K562 (cell line): ENCODE measurements at regions not wholly inside any gene's neighbourhood (a gene's known extent, or its start where the extent isn't known, plus 50 kb on each side); places are given as distances from the start of the nearest gene placed in this dataset.

Experiments used
- ATAC-seq: fragments of 200-7000 bp; cut with Tn5 transposase; 3 replicates; pipeline ENCODE4 v1.9.1; 2020; ENCODE audit warnings: moderate library complexity
- BruUV-seq: library from RNA; stranded (reverse); fragments of 400-500 nt; replicated peaks from 2 replicates; lab custom pipeline; 2021; lab: Mats Ljungman, UMichigan
- CTCF ChIA-PET: fragments of 300-600 bp; formaldehyde crosslinking; extraction: SDS; loops from one replicate; lab custom pipeline; 2021; ENCODE audit warnings: low intra/inter-chr PET ratio; lab: Yijun Ruan, JAX
- POLR2A ChIA-PET: fragments of 300-600, 350-650 bp; sonication (Branson Sonifier 250); formaldehyde crosslinking; extraction: SDS; loops from one replicate; lab custom pipeline; 2021; ENCODE audit warnings: antibody characterized with exemption, inconsistent platforms; lab: Yijun Ruan, JAX
- DNase-seq, 4 experiments: peaks; one replicate each; pipeline versions ENCODE4 v3.0.0 to v3.0.0-alpha.2; 2011 to 2018; ENCODE audit warnings: low spot score in 3 of 4, mixed read lengths in 3 of 4; ENCODE audit errors: extremely low read depth in 1 of 4
- FAIRE-seq: peaks from 2 replicates; lab custom pipeline; 2011; peaks lifted over from hg19 to GRCh38; lab: Jason Lieb, UNC
- H2AFZ ChIP-seq: 2 replicates; pipeline ENCODE4 v1.6.0; 2011; ENCODE audit warnings: low read depth, low read length, control low read depth, inconsistent platforms
- H3K27ac ChIP-seq: fragments of 200-600 bp; 3 replicates; pipeline ENCODE4 v1.8.0; 2011; ENCODE audit warnings: low read depth, mild to moderate bottlenecking, control low read depth, inconsistent platforms, low read length, moderate library complexity, mixed read lengths; ENCODE audit errors: extremely low read depth
- H3K27me3 ChIP-seq, 2 experiments: fragments of 300-600 bp in 1 of 2; 2 replicates in 1 of 2; 3 replicates in 1 of 2; pipeline versions ENCODE4 v1.6.0 to v1.8.0; 2011; ENCODE audit warnings: inconsistent platforms in 2 of 2, low read length in 2 of 2, mild to moderate bottlenecking in 1 of 2, mixed read lengths in 1 of 2, moderate library complexity in 1 of 2; ENCODE audit not compliant: control insufficient read depth in 2 of 2, insufficient read depth in 2 of 2
- H3K36me3 ChIP-seq: fragments of 300-600 bp; 3 replicates; pipeline ENCODE4 v1.8.0; 2011; ENCODE audit warnings: mild to moderate bottlenecking, low read length, inconsistent platforms; ENCODE audit not compliant: control insufficient read depth, insufficient read depth
- H3K4me1 ChIP-seq, 2 experiments: fragments of 200-600 bp in 1 of 2; replicated peaks in 1 of 2; 2 replicates in 1 of 2; 3 replicates in 1 of 2; pipeline versions ENCODE4 v1.5.1 to v1.8.0; 2011; ENCODE audit warnings: inconsistent platforms in 2 of 2, low read length in 2 of 2, mild to moderate bottlenecking in 1 of 2, mixed read lengths in 1 of 2, moderate library complexity in 1 of 2; ENCODE audit not compliant: control insufficient read depth in 2 of 2, insufficient read depth in 2 of 2
- H3K4me2 ChIP-seq: 2 replicates; pipeline ENCODE4 v1.6.1; 2011; ENCODE audit warnings: low read length, control low read depth, inconsistent platforms, mixed read lengths; ENCODE audit not compliant: insufficient read depth
- H3K4me3 ChIP-seq: fragments of 200-600 bp; sonication (generic), shearing (Covaris generic); 2 replicates; pipeline ENCODE4 v1.5.1; 2016; ENCODE audit warnings: control low read depth, inconsistent platforms
- H3K79me2 ChIP-seq: fragments of 200-600 bp; 3 replicates; pipeline ENCODE4 v1.8.0; 2011; ENCODE audit warnings: low read length, inconsistent platforms; ENCODE audit not compliant: control insufficient read depth, insufficient read depth
- H3K9ac ChIP-seq, 2 experiments: 2 replicates each; pipeline versions ENCODE4 v1.6.0 to v1.6.1; 2011; ENCODE audit warnings: low read depth in 2 of 2, low read length in 2 of 2, control low read depth in 1 of 2, inconsistent platforms in 1 of 2, mild to moderate bottlenecking in 1 of 2, mixed read lengths in 1 of 2; ENCODE audit not compliant: insufficient read depth in 1 of 2
- H3K9me1 ChIP-seq: one replicate; pipeline ENCODE4 v1.6.0; 2011; ENCODE audit warnings: inconsistent platforms, mild to moderate bottlenecking, low read length, moderate library complexity; ENCODE audit not compliant: control insufficient read depth, insufficient read depth
- H3K9me3 ChIP-seq: replicated peaks from 2 replicates; pipeline ENCODE4 v1.5.1; 2011; ENCODE audit warnings: low read depth, low read length, inconsistent platforms; ENCODE audit not compliant: control insufficient read depth, insufficient read depth
- H4K20me1 ChIP-seq: replicated peaks from 2 replicates; pipeline ENCODE4 v1.6.1; 2011; ENCODE audit warnings: low read length, inconsistent platforms, mixed read lengths; ENCODE audit not compliant: control insufficient read depth, insufficient read depth
- HNRNPH1 ChIP-seq: fragments of 200-400 bp; formaldehyde crosslinking; optimal IDR thresholded peaks from 2 replicates; pipeline ENCODE3; 2017; ENCODE audit warnings: low read depth, mild to moderate bottlenecking, low read length, moderate library complexity
- POU5F1 ChIP-seq: fragments of 150-350 bp; IDR thresholded peaks from 2 replicates; pipeline ENCODE4 v1.6.1; 2014; ENCODE audit warnings: borderline replicate concordance, low read length, low read depth, mild to moderate bottlenecking; ENCODE audit not compliant: partially characterized antibody
- SAFB ChIP-seq: fragments of 200-400 bp; formaldehyde crosslinking; IDR thresholded peaks from 2 replicates; pipeline ENCODE4 v1.6.1; 2017; ENCODE audit warnings: low read depth, low read length, borderline replicate concordance
- SP2 ChIP-seq: IDR thresholded peaks from 2 replicates; pipeline ENCODE4 v1.6.1; 2011; ENCODE audit warnings: mild to moderate bottlenecking, low read depth, low read length, moderate library complexity; ENCODE audit not compliant: poor library complexity, severe bottlenecking; ENCODE audit errors: extremely low read depth
- SRSF3 ChIP-seq: fragments of 200-400 bp; formaldehyde crosslinking; IDR thresholded peaks from 2 replicates; pipeline ENCODE4 v1.6.1; 2016; ENCODE audit warnings: mild to moderate bottlenecking, low read length, moderate library complexity; ENCODE audit not compliant: insufficient read depth
- STAT5A ChIP-seq: IDR thresholded peaks from 2 replicates; pipeline ENCODE4 v1.6.1; 2012; ENCODE audit warnings: low read length, inconsistent platforms, borderline replicate concordance
- STAT5B ChIP-seq: fragments of 250-450 bp; sonication (Bioruptor Pico); IDR thresholded peaks from 2 replicates; pipeline ENCODE4 v1.8.0; 2021; ENCODE audit warnings: mild to moderate bottlenecking, inconsistent platforms
- TRIM28 ChIP-seq: fragments of 450-650 bp; IDR thresholded peaks from 2 replicates; pipeline ENCODE4 v1.6.1; 2017
- ZNF174 ChIP-seq: fragments of 250-450 bp; sonication (Bioruptor Pico); IDR thresholded peaks from 2 replicates; pipeline ENCODE4 v1.4.0; 2020; ENCODE audit warnings: mild to moderate bottlenecking
- ZNF511 ChIP-seq: sonication (generic); formaldehyde crosslinking; IDR thresholded peaks from 2 replicates; pipeline ENCODE4 v1.8.0; 2022; ENCODE audit warnings: mild to moderate bottlenecking, missing genetic modification reagents
- ZNF583 ChIP-seq: fragments of 250-450 bp; sonication (Bioruptor Pico); IDR thresholded peaks from 2 replicates; pipeline ENCODE4 v1.4.0; 2020
- WGBS: fragments of 100-300 bp; shearing (Covaris generic); methylation state at CpG from one replicate; pipeline ENCODE4 v1.1.6; 2016; ENCODE audit warnings: low coverage, mixed read lengths; ENCODE audit not compliant: insufficient coverage; ENCODE audit errors: missing lambda C conversion rate; 5-methylcytosine and 5-hydroxymethylcytosine counted together
- in situ Hi-C: fragments of 300-500 bp; cut with MboI; formaldehyde crosslinking; loops from 4 replicates; pipeline ENCODE4 v1.15.0; 2018; ENCODE audit warnings: inconsistent platforms, mixed read lengths
- intact Hi-C: fragments of 100-400 bp; cut with micrococcal nuclease; formaldehyde crosslinking; loops from 2 replicates; pipeline ENCODE4 v1.14.2; 2022
- TF ChIP-seq, protein P1 (sequence below), 2 experiments: fragments of 450-650 bp in 1 of 2; sonication (generic) in 1 of 2; formaldehyde crosslinking in 1 of 2; IDR thresholded peaks in 1 of 2; conservative IDR thresholded peaks in 1 of 2; 2 replicates each; pipeline versions ENCODE4 v1.6.1 to v1.8.1; 2016 to 2023; ENCODE audit warnings: mild to moderate bottlenecking in 2 of 2, moderate library complexity in 2 of 2, inconsistent platforms in 1 of 2, missing genetic modification reagents in 1 of 2

DNA sequence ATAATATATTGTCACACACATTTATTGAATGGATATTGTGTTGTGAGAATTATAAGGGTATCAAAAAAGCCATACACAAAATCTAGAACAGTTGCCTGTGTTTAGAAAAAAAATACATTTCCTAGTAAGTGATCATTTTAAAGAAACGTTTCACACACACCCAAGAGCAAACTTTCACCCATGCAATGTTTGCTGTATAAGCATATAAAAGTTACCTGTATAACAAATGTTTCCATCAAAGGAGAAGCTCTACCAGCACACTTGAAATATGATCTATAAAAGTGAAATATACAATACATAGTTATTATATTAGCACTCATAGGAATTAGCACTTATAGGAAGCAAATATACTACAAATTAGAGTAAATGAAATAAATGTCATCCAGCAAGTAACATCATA lies 1098.1 kb downstream of the NCAM2 start:
- H4K20me1 ChIP-seq: no peaks in the 10 kb centered on the region

DNA sequence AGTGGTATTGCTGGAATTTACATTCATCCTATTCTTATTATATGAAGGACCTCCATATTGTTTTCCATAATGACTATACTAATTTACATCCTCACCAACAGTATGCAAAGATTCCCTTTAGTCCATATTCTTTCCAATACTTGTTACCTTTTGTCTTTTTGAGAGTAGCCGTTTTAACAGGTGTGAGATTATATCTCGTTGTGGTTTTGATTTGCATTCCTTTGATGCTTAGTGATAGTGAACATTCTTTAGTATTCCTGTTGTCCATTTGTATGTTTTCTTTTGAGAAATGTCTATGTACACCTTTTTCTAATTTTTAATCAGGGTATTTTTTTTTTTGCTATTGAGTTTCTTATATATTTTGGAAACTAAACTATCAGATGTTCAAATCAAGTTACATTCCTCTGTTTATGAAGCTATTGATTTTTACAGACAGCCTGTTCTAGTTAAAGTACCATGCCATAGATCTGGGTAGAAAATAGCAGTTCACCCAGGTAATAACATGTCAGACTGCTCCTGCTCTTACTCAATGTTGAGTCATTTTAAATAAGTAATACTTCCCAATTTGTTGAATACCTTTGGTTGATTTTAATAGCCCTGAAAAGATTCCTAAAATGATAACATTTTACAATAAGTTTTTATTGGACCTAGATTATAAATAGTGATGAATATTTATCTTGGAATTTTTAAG lies 1108.7 kb downstream of the NCAM2 start:
- ChIA-PET CTCF (no interaction called here), POLR2A (no interaction called here)
- TF ChIP-seq POU5F1 (no peak), SP2 (no peak), ZNF583 (no peak), TRIM28 (no peak), ZNF174 (CRISPR knock-in tag) (no peak), HNRNPH1 (no peak), STAT5A (no peak), ZNF511 (CRISPR knock-in tag) (no peak), STAT5B (CRISPR knock-in tag) (no peak)
- TF ChIP-seq, protein P1, sequence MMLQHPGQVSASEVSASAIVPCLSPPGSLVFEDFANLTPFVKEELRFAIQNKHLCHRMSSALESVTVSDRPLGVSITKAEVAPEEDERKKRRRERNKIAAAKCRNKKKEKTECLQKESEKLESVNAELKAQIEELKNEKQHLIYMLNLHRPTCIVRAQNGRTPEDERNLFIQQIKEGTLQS (IDR thresholded peaks at IDR 0.05): no peak
- TF ChIP-seq, protein P1 (CRISPR knock-in tag; conservative IDR thresholded peaks at IDR 0.05): no peak
- H3K4me3 ChIP-seq: no peak overlapping the region
- no peak for FAIRE-seq
- H3K79me2 ChIP-seq: no peaks in the 10 kb centered on the region
- no peaks in the 10 kb centered on the region for H3K36me3 ChIP-seq
- H4K20me1 ChIP-seq: no peaks in the 10 kb centered on the region
- in situ Hi-C loops: no loop called here
- WGBS: 69% methylated on average over 2 of the region's 2 CpGs
- no peaks in the 10 kb centered on the region for H3K27me3 ChIP-seq
- H3K4me1 ChIP-seq: no peaks in the 10 kb centered on the region
- no TSS peak for BruUV-seq
- DNase-seq: no peak
- no peak for ATAC-seq
- H3K9ac ChIP-seq: no peak overlapping the region
- H3K9me1 ChIP-seq: no peaks in the 10 kb centered on the region
- intact Hi-C loops: no loop called here
- H3K9me3 ChIP-seq: no peaks in the 10 kb centered on the region
- H3K27ac ChIP-seq: no peak overlapping the region
- no peak overlapping the region for H3K4me2 ChIP-seq
- no peak overlapping the region for H2AFZ ChIP-seq

More for the DNA sequence above, 1098.1 kb downstream of the NCAM2 start:
- no peaks in the 10 kb centered on the region for H3K36me3 ChIP-seq
- no peak overlapping the region for H2AFZ ChIP-seq
- H3K4me3 ChIP-seq: no peak overlapping the region
- in situ Hi-C loops: no loop called here
- no peaks in the 10 kb centered on the region for H3K9me3 ChIP-seq
- BruUV-seq: no TSS peak
- intact Hi-C loops: no loop called here
- H3K79me2 ChIP-seq: no peaks in the 10 kb centered on the region
- WGBS: 17% methylated on average over 1 of the region's 1 CpG
- no peak for TF ChIP-seq SRSF3
- no peak for TF ChIP-seq SAFB
- no peak overlapping the region for H3K9ac ChIP-seq
- ATAC-seq (no peak), DNase-seq (no peak), FAIRE-seq (no peak)
- CTCF ChIA-PET: no interaction called here
- H3K27ac ChIP-seq: no peak overlapping the region
- POLR2A ChIA-PET: no interaction called here
- no peaks in the 10 kb centered on the region for H3K27me3 ChIP-seq
- no peaks in the 10 kb centered on the region for H3K9me1 ChIP-seq
- H3K4me2 ChIP-seq: no peak overlapping the region
- H3K4me1 ChIP-seq: no peaks in the 10 kb centered on the region
